IMR-90 (cell line): ENCODE measurements at regions not wholly inside any gene's neighbourhood (a gene's known extent, or its start where the extent isn't known, plus 50 kb on each side); places are given as distances from the start of the nearest gene placed in this dataset.

Experiments used
- ATAC-seq: fragments of 200-7000 bp; cut with Tn5 transposase; 2 replicates; pipeline ENCODE4 v1.9.1; 2020; ENCODE audit warnings: low read depth, mild to moderate bottlenecking, moderate library complexity
- BruUV-seq: library from RNA; stranded (reverse); fragments of 400-500 nt; replicated peaks from 2 replicates; lab custom pipeline; 2021; lab: Mats Ljungman, UMichigan
- CTCF ChIA-PET: fragments of 300-600 bp; formaldehyde crosslinking; extraction: SDS; loops from one replicate; lab custom pipeline; 2021; ENCODE audit warnings: antibody characterized with exemption; lab: Yijun Ruan, JAX
- POLR2A ChIA-PET: fragments of 300-600 bp; sonication (Branson Sonifier 250); formaldehyde crosslinking; loops from one replicate; lab custom pipeline; 2022; ENCODE audit warnings: antibody characterized with exemption; ENCODE audit not compliant: unreplicated experiment; lab: Charles Lee
- DNase-seq: peaks from one replicate; pipeline ENCODE4 v3.0.0; 2013
- H2AFZ ChIP-seq: replicated peaks from 2 replicates; pipeline ENCODE3; 2013; ENCODE audit warnings: low read length, mild to moderate bottlenecking; ENCODE audit not compliant: poor library complexity
- H2AK5ac ChIP-seq: 2 replicates; pipeline ENCODE4 v1.6.1; 2013; ENCODE audit warnings: low read depth, low read length, inconsistent platforms
- H2AK9ac ChIP-seq: replicated peaks from 2 replicates; pipeline ENCODE3; 2013; ENCODE audit warnings: mild to moderate bottlenecking, low read depth, low read length, moderate library complexity; ENCODE audit not compliant: poor library complexity
- H2BK120ac ChIP-seq: 2 replicates; pipeline ENCODE4 v1.6.1; 2013; ENCODE audit warnings: low read depth, low read length, inconsistent platforms
- H2BK15ac ChIP-seq: 3 replicates; pipeline ENCODE4 v1.6.1; 2013; ENCODE audit warnings: low read depth, low read length, inconsistent platforms
- H2BK20ac ChIP-seq: 2 replicates; pipeline ENCODE4 v1.6.1; 2013; ENCODE audit warnings: low read depth, mild to moderate bottlenecking, inconsistent platforms, low read length, moderate library complexity
- H2BK5ac ChIP-seq: 2 replicates; pipeline ENCODE4 v1.6.1; 2013; ENCODE audit warnings: mild to moderate bottlenecking, low read depth, low read length, inconsistent platforms; ENCODE audit not compliant: poor library complexity, severe bottlenecking
- H3K14ac ChIP-seq: replicated peaks from 2 replicates; pipeline ENCODE4 v1.6.1; 2013; ENCODE audit warnings: low read depth, low read length, inconsistent platforms
- H3K18ac ChIP-seq: 2 replicates; pipeline ENCODE4 v1.6.1; 2013; ENCODE audit warnings: low read depth, low read length, control low read depth
- H3K23ac ChIP-seq: 2 replicates; pipeline ENCODE4 v1.6.1; 2013; ENCODE audit warnings: low read depth, low read length, inconsistent platforms
- H3K27ac ChIP-seq: 2 replicates; pipeline ENCODE4 v1.5.1; 2013; ENCODE audit warnings: mild to moderate bottlenecking, control low read depth, low read length; ENCODE audit not compliant: insufficient read depth
- H3K27me3 ChIP-seq: 2 replicates; pipeline ENCODE4 v1.6.1; 2013; ENCODE audit warnings: low read length; ENCODE audit not compliant: control insufficient read depth, insufficient read depth
- H3K36me3 ChIP-seq: 2 replicates; pipeline ENCODE4 v1.6.1; 2013; ENCODE audit warnings: low read length, mixed read lengths; ENCODE audit not compliant: control insufficient read depth, insufficient read depth
- H3K4ac ChIP-seq: 2 replicates; pipeline ENCODE4 v1.6.1; 2013; ENCODE audit warnings: low read depth, low read length, inconsistent platforms
- H3K4me1 ChIP-seq: 2 replicates; pipeline ENCODE4 v1.6.1; 2013; ENCODE audit warnings: low read length, mixed read lengths; ENCODE audit not compliant: control insufficient read depth, insufficient read depth
- H3K4me2 ChIP-seq: 2 replicates; pipeline ENCODE4 v1.6.1; 2013; ENCODE audit warnings: low read depth, mild to moderate bottlenecking, control low read depth, low read length, moderate library complexity
- H3K4me3 ChIP-seq: 2 replicates; pipeline ENCODE4 v1.5.1; 2013; ENCODE audit warnings: low read depth, mild to moderate bottlenecking, control low read depth, low read length, moderate library complexity; ENCODE audit not compliant: insufficient read depth
- H3K56ac ChIP-seq: 2 replicates; pipeline ENCODE4 v1.6.1; 2013; ENCODE audit warnings: low read length, inconsistent platforms; ENCODE audit not compliant: insufficient read depth; ENCODE audit errors: extremely low read depth
- H3K79me1 ChIP-seq, 2 experiments: 2 replicates each; pipeline ENCODE4 v1.6.1; 2013; ENCODE audit warnings: low read length in 2 of 2, inconsistent platforms in 1 of 2, low read depth in 1 of 2
- H3K9ac ChIP-seq: 2 replicates; pipeline ENCODE4 v1.6.1; 2013; ENCODE audit warnings: low read depth, low read length, control low read depth
- H3K9me1 ChIP-seq: 2 replicates; pipeline ENCODE4 v1.6.1; 2013; ENCODE audit warnings: low read length, inconsistent platforms; ENCODE audit not compliant: insufficient read depth
- H3K9me3 ChIP-seq: 2 replicates; pipeline ENCODE4 v1.6.1; 2013; ENCODE audit warnings: low read length; ENCODE audit not compliant: control insufficient read depth, insufficient read depth
- H4K20me1 ChIP-seq: 2 replicates; pipeline ENCODE4 v1.6.1; 2013; ENCODE audit warnings: low read length, inconsistent platforms; ENCODE audit not compliant: insufficient read depth
- H4K5ac ChIP-seq: 2 replicates; pipeline ENCODE4 v1.6.1; 2013; ENCODE audit warnings: mild to moderate bottlenecking, low read depth, low read length, control low read depth
- H4K8ac ChIP-seq, 2 experiments: 2 replicates each; pipeline ENCODE4 v1.6.1; 2013; ENCODE audit warnings: low read depth in 2 of 2, low read length in 2 of 2, control low read depth in 1 of 2, inconsistent platforms in 1 of 2
- H4K91ac ChIP-seq: 2 replicates; pipeline ENCODE4 v1.6.1; 2013; ENCODE audit warnings: low read depth, low read length, inconsistent platforms; ENCODE audit not compliant: insufficient read depth
- MAZ ChIP-seq: IDR thresholded peaks from 2 replicates; pipeline ENCODE4 v1.6.1; 2012; ENCODE audit warnings: low read depth, mild to moderate bottlenecking, low read length, improper control_type of control experiment, moderate library complexity, borderline replicate concordance
- RAD21 ChIP-seq: IDR thresholded peaks from 2 replicates; pipeline ENCODE4 v1.6.1; 2012; ENCODE audit warnings: low read length, improper control_type of control experiment
- WGBS, 2 experiments: methylation state at CpG; one replicate each; pipeline versions ENCODE4 v1.1.5 to v1.1.7; 2013; ENCODE audit warnings: missing lambda C conversion rate in 2 of 2; ENCODE audit not compliant: insufficient read length in 1 of 2; ENCODE audit errors: extremely low coverage in 2 of 2; 5-methylcytosine and 5-hydroxymethylcytosine counted together
- dilution Hi-C: fragments of 300-500 bp; cut with HindIII; formaldehyde crosslinking; loops from one replicate; pipeline ENCODE4 v1.14.3; 2018; ENCODE audit warnings: low sequenced_read_pairs; ENCODE audit not compliant: unreplicated experiment
- in situ Hi-C: fragments of 300-500 bp; cut with MboI; formaldehyde crosslinking; loops from 3 replicates; pipeline ENCODE4 v1.14.3; 2019; ENCODE audit warnings: low sequenced_read_pairs, inconsistent platforms, mixed read lengths
- intact Hi-C: fragments of 100-400 bp; cut with micrococcal nuclease; formaldehyde crosslinking; loops from 2 replicates; pipeline ENCODE4 v1.10.0; 2022
- TF ChIP-seq, protein P1 (sequence below): fragments of 150-350 bp; IDR thresholded peaks from 2 replicates; pipeline ENCODE4 v1.6.1; 2016; ENCODE audit warnings: low read depth, mild to moderate bottlenecking, low read length, moderate library complexity, borderline replicate concordance

DNA sequence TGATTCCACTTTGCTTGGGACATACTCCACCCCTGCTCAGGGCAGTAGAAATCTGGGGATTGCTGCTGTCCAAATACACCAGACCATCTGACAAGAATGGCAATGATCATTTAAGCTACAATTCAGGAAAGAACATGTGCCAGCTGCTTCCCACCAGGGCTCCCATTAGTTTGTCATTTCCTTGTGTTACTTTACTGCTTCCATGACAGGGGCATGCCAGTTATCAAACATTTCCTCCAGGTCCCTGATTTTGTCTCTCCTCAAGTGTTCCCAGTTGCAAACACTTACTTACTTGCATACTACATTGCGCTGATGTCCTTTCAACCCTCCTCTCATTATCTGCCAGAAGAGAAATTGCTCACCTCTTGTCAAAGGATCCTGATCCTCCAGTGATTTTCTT is 474.5 kb upstream of the DCC start:
- Histone ChIP-seq H3K4me3 (no peak overlapping the region), H2BK15ac (no peak overlapping the region), H3K4ac (no peak overlapping the region), H3K4me1 (no peaks in the 10 kb centered on the region), H2BK20ac (no peak overlapping the region), H2AK9ac (no peak overlapping the region), H2AK5ac (no peak overlapping the region), H2BK120ac (no peak overlapping the region), H3K18ac (no peak overlapping the region), H3K27ac (no peak overlapping the region), H3K36me3 (no peaks in the 10 kb centered on the region), H3K9me1 (no peaks in the 10 kb centered on the region), H3K79me1 (no peaks in the 10 kb centered on the region), H4K20me1 (no peaks in the 10 kb centered on the region), H2AFZ (no peak overlapping the region), H3K9ac (no peak overlapping the region), H3K27me3 (no peaks in the 10 kb centered on the region), H4K8ac (no peak overlapping the region), H3K4me2 (no peak overlapping the region), H3K9me3 (peaks cover 7% of the 10 kb centered on the region; the same call in 1 of the 2 replicates), H4K5ac (no peak overlapping the region), H3K14ac (no peak overlapping the region), H3K56ac (no peak overlapping the region), H3K23ac (no peak overlapping the region), H4K91ac (no peak overlapping the region), H2BK5ac (no peak overlapping the region)
- ChIA-PET POLR2A (no interaction called here), CTCF (no interaction called here)
- no peak for ATAC-seq
- TF ChIP-seq, protein P1, sequence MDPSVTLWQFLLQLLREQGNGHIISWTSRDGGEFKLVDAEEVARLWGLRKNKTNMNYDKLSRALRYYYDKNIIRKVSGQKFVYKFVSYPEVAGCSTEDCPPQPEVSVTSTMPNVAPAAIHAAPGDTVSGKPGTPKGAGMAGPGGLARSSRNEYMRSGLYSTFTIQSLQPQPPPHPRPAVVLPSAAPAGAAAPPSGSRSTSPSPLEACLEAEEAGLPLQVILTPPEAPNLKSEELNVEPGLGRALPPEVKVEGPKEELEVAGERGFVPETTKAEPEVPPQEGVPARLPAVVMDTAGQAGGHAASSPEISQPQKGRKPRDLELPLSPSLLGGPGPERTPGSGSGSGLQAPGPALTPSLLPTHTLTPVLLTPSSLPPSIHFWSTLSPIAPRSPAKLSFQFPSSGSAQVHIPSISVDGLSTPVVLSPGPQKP, result no peak
- TF ChIP-seq MAZ (no peak), RAD21 (no peak)
- intact Hi-C loops, result no loop called here
- DNase-seq, result no peak
- dilution Hi-C loops, result no loop called here
- no TSS peak for BruUV-seq
- in situ Hi-C loops, result no loop called here
- WGBS, 2 experiments, result 40% methylated on average over 1 of the region's 1 CpG; no CpG with 5 or more reads in 1 of the 2 experiments
